GM10266 (cell line): ENCODE measurements at regions not wholly inside any gene's neighbourhood (a gene's known extent, or its start where the extent isn't known, plus 50 kb on each side); places are given as distances from the start of the nearest gene placed in this dataset.

Experiments used
- DNase-seq: peaks from one replicate; pipeline ENCODE4 v3.0.0; 2012; ENCODE audit errors: extremely low spot score
- TF ChIP-seq, protein P1 (sequence below): IDR thresholded peaks from 2 replicates; pipeline ENCODE4 v1.5.1; 2012; ENCODE audit warnings: mild to moderate bottlenecking, low read depth; ENCODE audit not compliant: control insufficient read depth, insufficient read depth; ENCODE audit errors: missing control alignments

DNA sequence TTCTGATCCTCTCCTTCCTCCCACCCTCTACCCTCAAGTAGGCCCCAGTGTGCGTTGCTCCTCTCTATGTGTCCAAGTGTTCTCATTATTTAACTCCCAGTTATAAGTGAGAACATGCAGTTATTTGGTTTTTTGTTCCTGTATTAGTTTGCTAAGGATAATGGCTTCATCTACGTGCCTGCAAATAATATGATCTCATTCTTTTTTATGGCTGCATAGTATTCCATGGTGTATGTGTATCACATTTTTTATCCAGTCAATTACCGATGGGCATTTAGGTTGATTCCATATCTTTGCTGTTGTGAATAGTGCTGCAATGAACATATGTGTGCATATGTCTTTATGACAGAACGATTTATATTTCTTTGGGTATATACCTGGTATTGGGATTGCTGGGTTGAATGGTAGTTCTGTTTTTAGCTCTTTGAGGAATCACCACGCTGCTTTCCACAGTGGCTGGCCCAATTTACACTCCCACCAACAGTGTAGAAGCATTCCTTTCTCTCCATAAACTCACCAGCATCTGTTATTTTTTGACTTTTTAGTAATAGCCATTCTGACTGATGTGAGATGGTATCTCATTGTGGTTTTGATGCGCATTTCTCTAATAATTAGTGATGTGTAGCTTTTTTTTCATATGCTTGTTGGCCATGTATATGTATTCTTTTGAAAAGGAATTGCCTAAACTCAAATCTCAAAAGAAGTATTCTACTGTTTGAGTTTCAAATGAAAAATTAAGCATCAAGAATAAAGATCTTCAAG is 116.9 kb downstream of the ETS2 start:
- TF ChIP-seq, protein P1, sequence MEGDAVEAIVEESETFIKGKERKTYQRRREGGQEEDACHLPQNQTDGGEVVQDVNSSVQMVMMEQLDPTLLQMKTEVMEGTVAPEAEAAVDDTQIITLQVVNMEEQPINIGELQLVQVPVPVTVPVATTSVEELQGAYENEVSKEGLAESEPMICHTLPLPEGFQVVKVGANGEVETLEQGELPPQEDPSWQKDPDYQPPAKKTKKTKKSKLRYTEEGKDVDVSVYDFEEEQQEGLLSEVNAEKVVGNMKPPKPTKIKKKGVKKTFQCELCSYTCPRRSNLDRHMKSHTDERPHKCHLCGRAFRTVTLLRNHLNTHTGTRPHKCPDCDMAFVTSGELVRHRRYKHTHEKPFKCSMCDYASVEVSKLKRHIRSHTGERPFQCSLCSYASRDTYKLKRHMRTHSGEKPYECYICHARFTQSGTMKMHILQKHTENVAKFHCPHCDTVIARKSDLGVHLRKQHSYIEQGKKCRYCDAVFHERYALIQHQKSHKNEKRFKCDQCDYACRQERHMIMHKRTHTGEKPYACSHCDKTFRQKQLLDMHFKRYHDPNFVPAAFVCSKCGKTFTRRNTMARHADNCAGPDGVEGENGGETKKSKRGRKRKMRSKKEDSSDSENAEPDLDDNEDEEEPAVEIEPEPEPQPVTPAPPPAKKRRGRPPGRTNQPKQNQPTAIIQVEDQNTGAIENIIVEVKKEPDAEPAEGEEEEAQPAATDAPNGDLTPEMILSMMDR = no peak
- no peak for DNase-seq

DNA sequence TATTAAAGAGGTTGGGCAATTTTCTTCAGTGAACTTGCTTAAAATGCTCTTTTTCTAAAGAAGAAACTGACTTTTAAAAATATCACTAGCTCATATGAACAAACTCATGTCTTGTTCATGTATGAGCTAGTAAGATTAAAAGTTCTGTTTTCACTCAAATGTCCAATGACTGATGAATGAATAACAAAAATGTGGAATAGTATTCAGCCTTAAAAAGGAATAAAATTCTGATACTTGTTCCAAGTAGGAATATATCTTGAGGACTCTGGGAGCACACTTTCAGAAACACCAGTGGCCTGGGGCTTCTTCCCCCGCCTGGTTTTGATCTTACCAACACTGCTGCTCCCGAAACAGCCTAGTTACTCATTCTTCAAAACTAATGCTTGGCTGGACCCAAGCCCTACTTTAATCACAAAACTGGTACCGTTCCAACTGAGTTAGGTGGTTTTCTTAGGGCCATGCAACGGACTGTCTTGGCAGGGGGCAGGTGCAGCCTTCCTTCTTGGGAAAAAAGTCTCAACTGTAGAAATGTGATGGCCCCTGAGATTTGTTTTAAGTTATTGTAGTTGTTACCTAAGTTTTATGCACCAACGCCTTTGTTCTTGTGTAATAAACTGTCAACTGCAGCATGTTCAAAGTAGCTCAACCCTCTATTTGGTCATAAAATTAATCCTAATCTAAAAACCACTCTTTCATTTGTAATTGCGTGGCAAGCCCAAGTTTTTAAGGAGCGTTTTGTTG is 116.0 kb downstream of the ETS2 start:
- DNase-seq = no peak

DNA sequence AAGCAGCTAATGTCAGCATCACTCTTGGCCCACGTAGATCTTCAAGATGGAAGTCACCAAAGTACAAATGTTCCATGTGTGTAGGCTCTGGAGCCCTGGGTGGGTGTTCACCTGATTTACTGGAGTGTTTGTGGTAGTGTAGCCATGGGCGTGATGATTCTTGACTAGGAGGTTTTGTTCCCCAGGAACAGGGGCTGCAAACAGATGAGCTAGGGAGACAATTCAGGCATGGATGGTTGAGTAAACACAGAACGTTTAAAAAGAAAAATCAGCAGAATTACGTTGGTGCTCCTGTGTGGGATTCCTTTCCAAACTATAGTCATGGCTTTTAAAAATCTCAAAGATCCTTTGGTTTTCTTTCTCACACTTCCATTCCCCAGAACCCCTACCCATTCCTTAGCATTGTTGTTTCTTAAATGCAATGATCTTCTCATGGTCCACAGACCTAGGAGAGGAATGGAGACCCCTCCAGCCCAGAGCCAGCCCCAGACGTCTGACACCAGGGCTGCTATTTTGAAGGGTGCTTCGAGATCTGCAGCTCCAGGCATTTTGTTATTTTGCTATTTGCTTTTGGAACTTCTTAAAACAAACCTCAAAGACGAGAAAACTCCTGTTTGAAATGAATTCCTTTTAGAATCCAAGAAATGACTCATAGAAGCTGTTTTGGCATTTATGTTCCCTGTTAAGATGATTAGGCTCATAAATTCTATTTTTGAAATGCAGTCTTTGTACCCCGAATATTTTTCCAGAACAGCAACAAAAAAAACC is 115.1 kb downstream of the ETS2 start:
- TF ChIP-seq, protein P1 = no peak
- no peak for DNase-seq

More for the DNA sequence above, 116.0 kb downstream of the ETS2 start:
- TF ChIP-seq, protein P1 = no peak

DNA sequence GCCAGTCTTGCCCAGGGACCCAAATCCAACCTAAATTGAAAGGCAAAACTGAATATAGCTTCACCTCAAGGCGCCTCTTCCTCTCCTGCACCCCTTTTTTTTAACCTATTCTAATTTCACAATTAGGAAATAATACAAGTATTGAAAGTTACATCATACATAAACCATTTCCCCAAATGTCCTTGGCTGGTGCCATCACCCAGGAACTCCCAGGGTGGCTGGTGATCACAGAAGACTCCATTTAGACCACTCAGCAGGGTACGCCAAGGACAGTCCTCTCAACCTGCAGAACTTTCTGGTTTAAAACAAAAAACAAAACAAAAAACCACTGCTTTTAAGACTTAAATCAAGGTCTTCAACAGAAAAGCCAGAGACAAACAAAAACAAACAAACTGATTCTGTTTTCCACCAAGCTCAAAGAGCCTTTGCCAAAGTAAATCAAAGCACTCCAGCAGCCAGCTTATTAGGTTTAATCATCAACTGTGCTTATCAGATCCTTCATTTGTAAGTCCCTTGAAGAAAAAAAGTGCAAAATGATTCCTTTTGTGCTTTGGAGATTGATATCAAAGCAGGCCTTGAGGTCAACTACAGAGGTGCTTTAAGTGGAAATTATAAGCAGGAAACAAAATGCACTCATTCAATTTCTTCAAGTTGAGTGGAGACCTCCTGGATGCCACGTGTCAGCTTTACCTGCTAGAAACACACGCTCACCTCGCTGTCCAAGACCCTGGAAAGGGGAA is 113.0 kb downstream of the ETS2 start:
- DNase-seq = no peak
- TF ChIP-seq, protein P1 = no peak

GRCh38 chr21:38917043-38917774 is 111.5 kb downstream of the ETS2 start:
- TF ChIP-seq, protein P1 = no peak
- no peak for DNase-seq

DNA sequence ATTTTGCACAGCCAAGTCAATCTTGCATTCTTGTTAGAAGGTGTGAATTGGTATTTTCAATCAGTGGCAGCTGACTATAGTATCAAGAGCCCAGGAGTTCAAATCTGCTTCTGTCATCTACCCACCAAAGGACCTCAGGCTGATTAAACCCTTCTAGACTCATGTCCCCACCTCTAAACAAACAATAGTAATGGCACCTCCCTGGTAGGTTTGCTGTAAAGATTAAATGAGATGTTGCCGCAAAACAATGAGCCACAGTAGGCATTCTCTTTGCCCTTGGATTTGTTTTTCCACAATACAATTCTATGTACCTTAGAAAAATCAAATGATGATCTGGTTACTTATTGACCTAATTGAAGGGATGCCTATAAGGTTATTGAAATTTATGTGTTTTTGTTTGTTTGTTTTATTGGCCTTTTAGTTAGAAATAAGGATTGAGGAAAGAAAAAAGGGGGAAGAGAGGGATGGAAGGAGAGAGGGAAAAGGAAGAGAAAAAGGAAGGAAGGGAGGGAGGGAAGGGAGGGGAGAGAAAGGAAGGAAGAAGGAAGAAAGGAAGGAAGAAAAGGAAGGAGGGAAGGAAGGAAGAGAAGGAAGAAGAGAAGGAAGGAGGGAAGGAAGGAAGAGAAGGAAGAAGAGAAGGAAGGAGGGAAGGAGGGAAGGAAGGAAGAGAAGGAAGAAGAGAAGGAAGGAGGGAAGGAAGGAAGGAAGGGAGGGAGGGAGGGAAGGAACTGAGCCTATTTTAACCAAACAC is 110.7 kb downstream of the ETS2 start:
- no peak for DNase-seq
- TF ChIP-seq, protein P1 = no peak
